ENCODE measurements at regions not wholly inside any gene's neighbourhood (a gene's known extent, or its start where the extent isn't known, plus 50 kb on each side); places are given as distances from the start of the nearest gene placed in this dataset.

- TF ChIP-seq POLR2A (IDR thresholded peaks at IDR 0.05): no peak
- TF ChIP-seq, protein P1, sequence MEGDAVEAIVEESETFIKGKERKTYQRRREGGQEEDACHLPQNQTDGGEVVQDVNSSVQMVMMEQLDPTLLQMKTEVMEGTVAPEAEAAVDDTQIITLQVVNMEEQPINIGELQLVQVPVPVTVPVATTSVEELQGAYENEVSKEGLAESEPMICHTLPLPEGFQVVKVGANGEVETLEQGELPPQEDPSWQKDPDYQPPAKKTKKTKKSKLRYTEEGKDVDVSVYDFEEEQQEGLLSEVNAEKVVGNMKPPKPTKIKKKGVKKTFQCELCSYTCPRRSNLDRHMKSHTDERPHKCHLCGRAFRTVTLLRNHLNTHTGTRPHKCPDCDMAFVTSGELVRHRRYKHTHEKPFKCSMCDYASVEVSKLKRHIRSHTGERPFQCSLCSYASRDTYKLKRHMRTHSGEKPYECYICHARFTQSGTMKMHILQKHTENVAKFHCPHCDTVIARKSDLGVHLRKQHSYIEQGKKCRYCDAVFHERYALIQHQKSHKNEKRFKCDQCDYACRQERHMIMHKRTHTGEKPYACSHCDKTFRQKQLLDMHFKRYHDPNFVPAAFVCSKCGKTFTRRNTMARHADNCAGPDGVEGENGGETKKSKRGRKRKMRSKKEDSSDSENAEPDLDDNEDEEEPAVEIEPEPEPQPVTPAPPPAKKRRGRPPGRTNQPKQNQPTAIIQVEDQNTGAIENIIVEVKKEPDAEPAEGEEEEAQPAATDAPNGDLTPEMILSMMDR (IDR thresholded peaks at IDR 0.05): no peak
Observed at GRCh38 chr20:50323777-50324775, 133.4 kb downstream of the CEBPB start.

Measured in lower leg skin (tissue), 3 donors.